HepG2 (cell line): ENCODE measurements at regions not wholly inside any gene's neighbourhood (a gene's known extent, or its start where the extent isn't known, plus 50 kb on each side); places are given as distances from the start of the nearest gene placed in this dataset.

ENCODE experiments used
- ATF7-NPFF ChIP-seq: sonication (generic); formaldehyde crosslinking; IDR thresholded peaks from 2 replicates; pipeline ENCODE4 v1.8.1; 2023; ENCODE audit warnings: mild to moderate bottlenecking, low read depth, missing genetic modification reagents, moderate library complexity
- CCDC6 ChIP-seq: sonication (generic); formaldehyde crosslinking; IDR thresholded peaks from 2 replicates; pipeline ENCODE4 v1.8.1; 2022; ENCODE audit warnings: mild to moderate bottlenecking, missing genetic modification reagents, moderate library complexity
- KDM5A ChIP-seq: fragments of 200-600 bp; sonication (generic); IDR thresholded peaks from 2 replicates; pipeline ENCODE4 v1.7.0; 2018; ENCODE audit warnings: antibody characterized with exemption, mild to moderate bottlenecking, low read length, borderline replicate concordance
- ZBTB8A ChIP-seq: sonication (generic); formaldehyde crosslinking; IDR thresholded peaks from 2 replicates; pipeline ENCODE4 v1.4.0; 2020; ENCODE audit warnings: mild to moderate bottlenecking, low read depth, missing genetic modification reagents, borderline replicate concordance
- ZNF660 ChIP-seq: sonication (generic); formaldehyde crosslinking; IDR thresholded peaks from 2 replicates; pipeline ENCODE4 v1.5.1; 2020; ENCODE audit warnings: mild to moderate bottlenecking, low read depth, missing genetic modification reagents, borderline replicate concordance
- ZNF879 ChIP-seq: sonication (generic); formaldehyde crosslinking; IDR thresholded peaks from 2 replicates; pipeline ENCODE4 v1.8.1; 2023; ENCODE audit warnings: missing genetic modification reagents
- TF ChIP-seq, protein P1 (sequence below), 2 experiments: sonication (generic) in 1 of 2; formaldehyde crosslinking in 1 of 2; IDR thresholded peaks; 2 replicates each; pipeline versions ENCODE4 v1.4.0 to v1.6.1; 2018 to 2020; ENCODE audit warnings: missing genetic modification reagents in 2 of 2, borderline replicate concordance in 1 of 2, low read depth in 1 of 2, mild to moderate bottlenecking in 1 of 2, missing biosample characterization in 1 of 2
- TF ChIP-seq, protein P2 (sequence below), 2 experiments: IDR thresholded peaks; 2 replicates each; pipeline ENCODE4 v1.6.1; 2011 to 2012; ENCODE audit warnings: low read length in 2 of 2, borderline replicate concordance in 1 of 2, low read depth in 1 of 2, mild to moderate bottlenecking in 1 of 2, moderate library complexity in 1 of 2
- TF ChIP-seq, protein P3 (sequence below): sonication (generic); formaldehyde crosslinking; IDR thresholded peaks from 2 replicates; pipeline ENCODE4 v1.5.0; 2020; ENCODE audit warnings: mild to moderate bottlenecking, missing genetic modification reagents, moderate library complexity
- TF ChIP-seq, protein P4 (sequence below): sonication (generic); formaldehyde crosslinking; IDR thresholded peaks from 2 replicates; pipeline ENCODE4 v1.5.1; 2020; ENCODE audit warnings: mild to moderate bottlenecking, missing genetic modification reagents, moderate library complexity
- TF ChIP-seq, protein P5 (sequence below): IDR thresholded peaks from 2 replicates; pipeline ENCODE4 v1.6.1; 2016
- TF ChIP-seq, protein P6 (sequence below): sonication (generic); formaldehyde crosslinking; IDR thresholded peaks from 2 replicates; pipeline ENCODE4 v1.4.0; 2020; ENCODE audit warnings: missing genetic modification reagents, borderline replicate concordance

DNA sequence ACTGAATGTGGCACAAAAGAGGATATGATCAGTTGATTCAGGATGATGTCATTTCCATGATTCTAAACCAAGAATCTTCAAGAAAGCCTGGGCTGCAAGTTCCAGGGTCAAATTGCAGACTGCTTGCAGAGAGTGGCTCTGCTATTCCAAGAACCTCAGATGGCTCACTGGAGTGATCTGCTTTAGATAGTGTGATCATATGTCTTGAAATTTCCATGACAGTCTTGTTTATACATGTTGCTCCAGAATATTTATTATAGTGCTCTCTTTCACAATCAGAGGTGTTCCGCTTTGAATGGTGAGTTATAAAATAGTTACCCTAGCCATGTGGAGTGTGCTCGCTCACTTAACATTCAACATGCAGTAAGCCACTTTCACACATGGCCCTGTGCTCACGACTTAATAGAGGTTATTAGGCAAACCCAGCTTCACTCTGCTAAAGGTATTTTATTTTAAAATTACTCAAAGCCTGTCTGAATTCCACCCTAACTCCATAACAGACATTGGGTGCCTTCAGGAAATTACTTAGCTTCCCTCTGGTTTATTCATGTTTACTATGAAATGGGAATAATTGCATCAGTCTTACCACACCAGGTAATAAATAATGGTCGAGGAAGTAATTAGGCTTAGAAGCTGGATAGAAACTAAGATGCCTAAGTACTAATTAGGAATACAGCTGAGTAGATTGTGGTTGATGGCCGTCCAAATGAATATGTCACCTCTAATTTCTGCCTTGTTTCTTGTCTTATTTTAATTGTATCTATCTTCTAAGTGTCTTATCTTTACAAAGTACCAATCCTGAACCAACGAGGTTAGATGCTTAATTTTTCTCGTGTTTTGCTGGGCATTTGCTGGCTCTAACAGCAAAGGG lies 187.9 kb downstream of the ETS1 start:
- TF ChIP-seq ATF7-NPFF (CRISPR knock-in tag) = no peak
- TF ChIP-seq, protein P1, sequence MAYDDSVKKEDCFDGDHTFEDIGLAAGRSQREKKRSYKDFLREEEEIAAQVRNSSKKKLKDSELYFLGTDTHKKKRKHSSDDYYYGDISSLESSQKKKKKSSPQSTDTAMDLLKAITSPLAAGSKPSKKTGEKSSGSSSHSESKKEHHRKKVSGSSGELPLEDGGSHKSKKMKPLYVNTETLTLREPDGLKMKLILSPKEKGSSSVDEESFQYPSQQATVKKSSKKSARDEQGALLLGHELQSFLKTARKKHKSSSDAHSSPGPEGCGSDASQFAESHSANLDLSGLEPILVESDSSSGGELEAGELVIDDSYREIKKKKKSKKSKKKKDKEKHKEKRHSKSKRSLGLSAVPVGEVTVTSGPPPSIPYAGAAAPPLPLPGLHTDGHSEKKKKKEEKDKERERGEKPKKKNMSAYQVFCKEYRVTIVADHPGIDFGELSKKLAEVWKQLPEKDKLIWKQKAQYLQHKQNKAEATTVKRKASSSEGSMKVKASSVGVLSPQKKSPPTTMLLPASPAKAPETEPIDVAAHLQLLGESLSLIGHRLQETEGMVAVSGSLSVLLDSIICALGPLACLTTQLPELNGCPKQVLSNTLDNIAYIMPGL (CRISPR knock-in tag; IDR thresholded peaks at IDR 0.05; ENCODE audit: borderline replicate concordance in 1 of 2, low read depth in 1 of 2) = no peak
- TF ChIP-seq, protein P2, sequence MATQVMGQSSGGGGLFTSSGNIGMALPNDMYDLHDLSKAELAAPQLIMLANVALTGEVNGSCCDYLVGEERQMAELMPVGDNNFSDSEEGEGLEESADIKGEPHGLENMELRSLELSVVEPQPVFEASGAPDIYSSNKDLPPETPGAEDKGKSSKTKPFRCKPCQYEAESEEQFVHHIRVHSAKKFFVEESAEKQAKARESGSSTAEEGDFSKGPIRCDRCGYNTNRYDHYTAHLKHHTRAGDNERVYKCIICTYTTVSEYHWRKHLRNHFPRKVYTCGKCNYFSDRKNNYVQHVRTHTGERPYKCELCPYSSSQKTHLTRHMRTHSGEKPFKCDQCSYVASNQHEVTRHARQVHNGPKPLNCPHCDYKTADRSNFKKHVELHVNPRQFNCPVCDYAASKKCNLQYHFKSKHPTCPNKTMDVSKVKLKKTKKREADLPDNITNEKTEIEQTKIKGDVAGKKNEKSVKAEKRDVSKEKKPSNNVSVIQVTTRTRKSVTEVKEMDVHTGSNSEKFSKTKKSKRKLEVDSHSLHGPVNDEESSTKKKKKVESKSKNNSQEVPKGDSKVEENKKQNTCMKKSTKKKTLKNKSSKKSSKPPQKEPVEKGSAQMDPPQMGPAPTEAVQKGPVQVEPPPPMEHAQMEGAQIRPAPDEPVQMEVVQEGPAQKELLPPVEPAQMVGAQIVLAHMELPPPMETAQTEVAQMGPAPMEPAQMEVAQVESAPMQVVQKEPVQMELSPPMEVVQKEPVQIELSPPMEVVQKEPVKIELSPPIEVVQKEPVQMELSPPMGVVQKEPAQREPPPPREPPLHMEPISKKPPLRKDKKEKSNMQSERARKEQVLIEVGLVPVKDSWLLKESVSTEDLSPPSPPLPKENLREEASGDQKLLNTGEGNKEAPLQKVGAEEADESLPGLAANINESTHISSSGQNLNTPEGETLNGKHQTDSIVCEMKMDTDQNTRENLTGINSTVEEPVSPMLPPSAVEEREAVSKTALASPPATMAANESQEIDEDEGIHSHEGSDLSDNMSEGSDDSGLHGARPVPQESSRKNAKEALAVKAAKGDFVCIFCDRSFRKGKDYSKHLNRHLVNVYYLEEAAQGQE (IDR thresholded peaks at IDR 0.05; ENCODE audit: borderline replicate concordance in 1 of 2, low read depth in 1 of 2, low read length in 2 of 2) = no peak
- TF ChIP-seq, protein P3, sequence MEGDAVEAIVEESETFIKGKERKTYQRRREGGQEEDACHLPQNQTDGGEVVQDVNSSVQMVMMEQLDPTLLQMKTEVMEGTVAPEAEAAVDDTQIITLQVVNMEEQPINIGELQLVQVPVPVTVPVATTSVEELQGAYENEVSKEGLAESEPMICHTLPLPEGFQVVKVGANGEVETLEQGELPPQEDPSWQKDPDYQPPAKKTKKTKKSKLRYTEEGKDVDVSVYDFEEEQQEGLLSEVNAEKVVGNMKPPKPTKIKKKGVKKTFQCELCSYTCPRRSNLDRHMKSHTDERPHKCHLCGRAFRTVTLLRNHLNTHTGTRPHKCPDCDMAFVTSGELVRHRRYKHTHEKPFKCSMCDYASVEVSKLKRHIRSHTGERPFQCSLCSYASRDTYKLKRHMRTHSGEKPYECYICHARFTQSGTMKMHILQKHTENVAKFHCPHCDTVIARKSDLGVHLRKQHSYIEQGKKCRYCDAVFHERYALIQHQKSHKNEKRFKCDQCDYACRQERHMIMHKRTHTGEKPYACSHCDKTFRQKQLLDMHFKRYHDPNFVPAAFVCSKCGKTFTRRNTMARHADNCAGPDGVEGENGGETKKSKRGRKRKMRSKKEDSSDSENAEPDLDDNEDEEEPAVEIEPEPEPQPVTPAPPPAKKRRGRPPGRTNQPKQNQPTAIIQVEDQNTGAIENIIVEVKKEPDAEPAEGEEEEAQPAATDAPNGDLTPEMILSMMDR (CRISPR knock-in tag) = no peak
- no peak for TF ChIP-seq ZBTB8A
- TF ChIP-seq, protein P4, sequence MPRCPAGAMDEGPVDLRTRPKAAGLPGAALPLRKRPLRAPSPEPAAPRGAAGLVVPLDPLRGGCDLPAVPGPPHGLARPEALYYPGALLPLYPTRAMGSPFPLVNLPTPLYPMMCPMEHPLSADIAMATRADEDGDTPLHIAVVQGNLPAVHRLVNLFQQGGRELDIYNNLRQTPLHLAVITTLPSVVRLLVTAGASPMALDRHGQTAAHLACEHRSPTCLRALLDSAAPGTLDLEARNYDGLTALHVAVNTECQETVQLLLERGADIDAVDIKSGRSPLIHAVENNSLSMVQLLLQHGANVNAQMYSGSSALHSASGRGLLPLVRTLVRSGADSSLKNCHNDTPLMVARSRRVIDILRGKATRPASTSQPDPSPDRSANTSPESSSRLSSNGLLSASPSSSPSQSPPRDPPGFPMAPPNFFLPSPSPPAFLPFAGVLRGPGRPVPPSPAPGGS (CRISPR knock-in tag) = no peak
- no peak for TF ChIP-seq KDM5A
- TF ChIP-seq, protein P5, sequence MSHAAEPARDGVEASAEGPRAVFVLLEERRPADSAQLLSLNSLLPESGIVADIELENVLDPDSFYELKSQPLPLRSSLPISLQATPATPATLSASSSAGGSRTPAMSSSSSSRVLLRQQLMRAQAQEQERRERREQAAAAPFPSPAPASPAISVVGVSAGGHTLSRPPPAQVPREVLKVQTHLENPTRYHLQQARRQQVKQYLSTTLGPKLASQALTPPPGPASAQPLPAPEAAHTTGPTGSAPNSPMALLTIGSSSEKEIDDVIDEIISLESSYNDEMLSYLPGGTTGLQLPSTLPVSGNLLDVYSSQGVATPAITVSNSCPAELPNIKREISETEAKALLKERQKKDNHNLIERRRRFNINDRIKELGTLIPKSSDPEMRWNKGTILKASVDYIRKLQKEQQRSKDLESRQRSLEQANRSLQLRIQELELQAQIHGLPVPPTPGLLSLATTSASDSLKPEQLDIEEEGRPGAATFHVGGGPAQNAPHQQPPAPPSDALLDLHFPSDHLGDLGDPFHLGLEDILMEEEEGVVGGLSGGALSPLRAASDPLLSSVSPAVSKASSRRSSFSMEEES (CRISPR knock-in tag) = no peak
- no peak for TF ChIP-seq ZNF879 (CRISPR knock-in tag)
- no peak for TF ChIP-seq CCDC6 (CRISPR knock-in tag)
- no peak for TF ChIP-seq ZNF660
- TF ChIP-seq, protein P6, sequence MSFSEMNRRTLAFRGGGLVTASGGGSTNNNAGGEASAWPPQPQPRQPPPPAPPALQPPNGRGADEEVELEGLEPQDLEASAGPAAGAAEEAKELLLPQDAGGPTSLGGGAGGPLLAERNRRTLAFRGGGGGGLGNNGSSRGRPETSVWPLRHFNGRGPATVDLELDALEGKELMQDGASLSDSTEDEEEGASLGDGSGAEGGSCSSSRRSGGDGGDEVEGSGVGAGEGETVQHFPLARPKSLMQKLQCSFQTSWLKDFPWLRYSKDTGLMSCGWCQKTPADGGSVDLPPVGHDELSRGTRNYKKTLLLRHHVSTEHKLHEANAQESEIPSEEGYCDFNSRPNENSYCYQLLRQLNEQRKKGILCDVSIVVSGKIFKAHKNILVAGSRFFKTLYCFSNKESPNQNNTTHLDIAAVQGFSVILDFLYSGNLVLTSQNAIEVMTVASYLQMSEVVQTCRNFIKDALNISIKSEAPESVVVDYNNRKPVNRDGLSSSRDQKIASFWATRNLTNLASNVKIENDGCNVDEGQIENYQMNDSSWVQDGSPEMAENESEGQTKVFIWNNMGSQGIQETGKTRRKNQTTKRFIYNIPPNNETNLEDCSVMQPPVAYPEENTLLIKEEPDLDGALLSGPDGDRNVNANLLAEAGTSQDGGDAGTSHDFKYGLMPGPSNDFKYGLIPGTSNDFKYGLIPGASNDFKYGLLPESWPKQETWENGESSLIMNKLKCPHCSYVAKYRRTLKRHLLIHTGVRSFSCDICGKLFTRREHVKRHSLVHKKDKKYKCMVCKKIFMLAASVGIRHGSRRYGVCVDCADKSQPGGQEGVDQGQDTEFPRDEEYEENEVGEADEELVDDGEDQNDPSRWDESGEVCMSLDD (CRISPR knock-in tag) = no peak
